MG63 (cell line): ENCODE measurements at regions not wholly inside any gene's neighbourhood (a gene's known extent, or its start where the extent isn't known, plus 50 kb on each side); places are given as distances from the start of the nearest gene placed in this dataset.

Experiments
- DNase-seq: peaks from one replicate; pipeline ENCODE4 v3.0.0-alpha.2; 2020
- H3K27me3 ChIP-seq: fragments of 250-450 bp; sonication (Bioruptor Pico); 2 replicates; pipeline ENCODE4 v1.5.1; 2020; ENCODE audit warnings: mild to moderate bottlenecking, moderate library complexity
- H3K36me3 ChIP-seq: fragments of 250-450 bp; sonication (Bioruptor Pico); 2 replicates; pipeline ENCODE4 v1.5.1; 2020; ENCODE audit warnings: mild to moderate bottlenecking, moderate library complexity
- H3K4me3 ChIP-seq: fragments of 250-450 bp; sonication (Bioruptor Pico); 2 replicates; pipeline ENCODE4 v1.5.1; 2020; ENCODE audit warnings: mild to moderate bottlenecking, moderate library complexity
- H3K9me3 ChIP-seq: fragments of 250-450 bp; sonication (Bioruptor Pico); 2 replicates; pipeline ENCODE4 v1.5.1; 2020; ENCODE audit warnings: mild to moderate bottlenecking, moderate library complexity

GRCh38 chr5:125298746-125299379 is 552.4 kb upstream of the ZNF608 start:
- Histone ChIP-seq H3K27me3 (no peaks in the 10 kb centered on the region), H3K36me3 (no peaks in the 10 kb centered on the region), H3K9me3 (no peaks in the 10 kb centered on the region), H3K4me3 (no peak overlapping the region)
- peak; percentile 28 for DNase-seq

GRCh38 chr5:125301711-125302110 is 555.3 kb upstream of the ZNF608 start:
- Histone ChIP-seq H3K9me3 (peaks cover 3% of the 10 kb centered on the region; the same call in 1 of the 2 replicates), H3K27me3 (no peaks in the 10 kb centered on the region), H3K36me3 (no peaks in the 10 kb centered on the region), H3K4me3 (no peak overlapping the region)
- no peak for DNase-seq

GRCh38 chr5:125302577-125302976 is 556.1 kb upstream of the ZNF608 start:
- Histone ChIP-seq H3K4me3 (no peak overlapping the region), H3K27me3 (no peaks in the 10 kb centered on the region), H3K9me3 (peaks cover 4% of the 10 kb centered on the region; the same call in 1 of the 2 replicates), H3K36me3 (no peaks in the 10 kb centered on the region)
- DNase-seq, result no peak

GRCh38 chr5:125306741-125307140 is 560.3 kb upstream of the ZNF608 start:
- Histone ChIP-seq H3K36me3 (no peaks in the 10 kb centered on the region), H3K9me3 (peaks cover 4% of the 10 kb centered on the region), H3K4me3 (no peak overlapping the region), H3K27me3 (no peaks in the 10 kb centered on the region)
- DNase-seq, result no peak

GRCh38 chr5:125310749-125311148 is 564.3 kb upstream of the ZNF608 start:
- no peaks in the 10 kb centered on the region for H3K36me3 ChIP-seq
- no peak for DNase-seq
- H3K27me3 ChIP-seq, result no peaks in the 10 kb centered on the region
- H3K4me3 ChIP-seq, result no peak overlapping the region
- peaks cover 11% of the 10 kb centered on the region for H3K9me3 ChIP-seq

- Histone ChIP-seq H3K9me3 (peaks cover 8% of the 10 kb centered on the region), H3K27me3 (no peaks in the 10 kb centered on the region), H3K36me3 (no peaks in the 10 kb centered on the region), H3K4me3 (no peak overlapping the region)
- no peak for DNase-seq
Observed at GRCh38 chr5:125311743-125312142, 565.3 kb upstream of the ZNF608 start.

- Histone ChIP-seq H3K4me3 (no peak overlapping the region), H3K27me3 (no peaks in the 10 kb centered on the region), H3K9me3 (peaks cover 7% of the 10 kb centered on the region; the same call in 1 of the 2 replicates), H3K36me3 (no peaks in the 10 kb centered on the region)
- DNase-seq, result no peak
Observed at GRCh38 chr5:125313555-125313954, 567.1 kb upstream of the ZNF608 start.

GRCh38 chr5:125315306-125315705 is 568.9 kb upstream of the ZNF608 start:
- DNase-seq, result no peak
- Histone ChIP-seq H3K27me3 (no peaks in the 10 kb centered on the region), H3K36me3 (no peaks in the 10 kb centered on the region)

GRCh38 chr5:125316391-125316790 is 570.0 kb upstream of the ZNF608 start:
- no peaks in the 10 kb centered on the region for H3K27me3 ChIP-seq
- peaks cover 7% of the 10 kb centered on the region; the same call in 1 of the 2 replicates for H3K9me3 ChIP-seq
- H3K4me3 ChIP-seq, result no peak overlapping the region
- DNase-seq, result no peak
- no peaks in the 10 kb centered on the region for H3K36me3 ChIP-seq

More at GRCh38 chr5:125315306-125315705, 568.9 kb upstream of the ZNF608 start:
- Histone ChIP-seq H3K9me3 (peaks cover 7% of the 10 kb centered on the region; the same call in 1 of the 2 replicates), H3K4me3 (no peak overlapping the region)

- DNase-seq, result no peak
- Histone ChIP-seq H3K4me3 (no peak overlapping the region), H3K27me3 (no peaks in the 10 kb centered on the region), H3K36me3 (no peaks in the 10 kb centered on the region), H3K9me3 (peaks cover 7% of the 10 kb centered on the region; the same call in 1 of the 2 replicates)
Observed at GRCh38 chr5:125316915-125317535, 570.6 kb upstream of the ZNF608 start.

- peaks cover 7% of the 10 kb centered on the region; the same call in 1 of the 2 replicates for H3K9me3 ChIP-seq
- H3K36me3 ChIP-seq, result no peaks in the 10 kb centered on the region
- H3K4me3 ChIP-seq, result no peak overlapping the region
- H3K27me3 ChIP-seq, result no peaks in the 10 kb centered on the region
- DNase-seq, result no peak
Observed at GRCh38 chr5:125317536-125317995, 571.1 kb upstream of the ZNF608 start.

GRCh38 chr5:125321654-125322053 is 575.2 kb upstream of the ZNF608 start:
- Histone ChIP-seq H3K27me3 (no peaks in the 10 kb centered on the region), H3K36me3 (no peaks in the 10 kb centered on the region), H3K9me3 (no peaks in the 10 kb centered on the region), H3K4me3 (no peak overlapping the region)
- no peak for DNase-seq

GRCh38 chr5:125323613-125324012 is 577.2 kb upstream of the ZNF608 start:
- Histone ChIP-seq H3K36me3 (no peaks in the 10 kb centered on the region), H3K9me3 (no peaks in the 10 kb centered on the region), H3K4me3 (no peak overlapping the region), H3K27me3 (no peaks in the 10 kb centered on the region)
- no peak for DNase-seq

GRCh38 chr5:125325488-125326149 is 579.2 kb upstream of the ZNF608 start:
- DNase-seq, result no peak

GRCh38 chr5:125326150-125326510 is 579.7 kb upstream of the ZNF608 start:
- H3K9me3 ChIP-seq, result no peaks in the 10 kb centered on the region
- no peaks in the 10 kb centered on the region for H3K36me3 ChIP-seq
- H3K27me3 ChIP-seq, result no peaks in the 10 kb centered on the region
- peak; percentile 66 for DNase-seq
- H3K4me3 ChIP-seq, result no peak overlapping the region

More at GRCh38 chr5:125325488-125326149, 579.2 kb upstream of the ZNF608 start:
- H3K9me3 ChIP-seq, result no peaks in the 10 kb centered on the region
- no peak overlapping the region for H3K4me3 ChIP-seq
- no peaks in the 10 kb centered on the region for H3K27me3 ChIP-seq
- no peaks in the 10 kb centered on the region for H3K36me3 ChIP-seq

- no peaks in the 10 kb centered on the region for H3K27me3 ChIP-seq
- H3K36me3 ChIP-seq, result no peaks in the 10 kb centered on the region
- DNase-seq, result no peak
- no peak overlapping the region for H3K4me3 ChIP-seq
- H3K9me3 ChIP-seq, result no peaks in the 10 kb centered on the region
Observed at GRCh38 chr5:125327676-125328075, 581.2 kb upstream of the ZNF608 start.

GRCh38 chr5:125331987-125332598 is 585.7 kb upstream of the ZNF608 start:
- H3K36me3 ChIP-seq, result no peaks in the 10 kb centered on the region
- DNase-seq, result no peak
- H3K27me3 ChIP-seq, result no peaks in the 10 kb centered on the region
- H3K9me3 ChIP-seq, result no peaks in the 10 kb centered on the region
- no peak overlapping the region for H3K4me3 ChIP-seq
